ENCODE measurements at regions not wholly inside any gene's neighbourhood (a gene's known extent, or its start where the extent isn't known, plus 50 kb on each side); places are given as distances from the start of the nearest gene placed in this dataset.
"Not testable (repeated sequence)": the region's sequence is repeated elsewhere in the genome, so short reads cannot be mapped to it uniquely, and the experiment has no call there.

DNA sequence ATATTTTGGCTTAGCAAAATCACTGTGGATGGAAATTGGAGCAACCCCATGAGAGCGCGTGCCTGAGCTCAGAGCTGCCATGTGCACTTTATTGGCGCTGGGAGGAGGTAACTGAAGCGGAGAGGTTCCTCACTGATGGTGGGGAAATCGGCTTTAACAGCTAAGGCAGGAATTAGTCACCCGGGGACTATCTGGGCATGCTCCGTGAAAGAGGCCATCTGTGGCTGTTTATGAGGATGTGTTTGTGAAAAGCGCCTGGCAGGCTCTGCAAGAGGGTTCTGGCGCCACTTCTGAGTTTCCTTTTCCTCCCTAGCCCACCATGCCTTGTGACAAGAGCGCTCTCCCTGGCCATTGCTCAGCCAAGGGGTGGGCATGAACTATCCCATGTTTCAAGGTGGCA, 815.6 kb downstream of the UQCRFS1 start:
- DNase-seq = no peak

DNA sequence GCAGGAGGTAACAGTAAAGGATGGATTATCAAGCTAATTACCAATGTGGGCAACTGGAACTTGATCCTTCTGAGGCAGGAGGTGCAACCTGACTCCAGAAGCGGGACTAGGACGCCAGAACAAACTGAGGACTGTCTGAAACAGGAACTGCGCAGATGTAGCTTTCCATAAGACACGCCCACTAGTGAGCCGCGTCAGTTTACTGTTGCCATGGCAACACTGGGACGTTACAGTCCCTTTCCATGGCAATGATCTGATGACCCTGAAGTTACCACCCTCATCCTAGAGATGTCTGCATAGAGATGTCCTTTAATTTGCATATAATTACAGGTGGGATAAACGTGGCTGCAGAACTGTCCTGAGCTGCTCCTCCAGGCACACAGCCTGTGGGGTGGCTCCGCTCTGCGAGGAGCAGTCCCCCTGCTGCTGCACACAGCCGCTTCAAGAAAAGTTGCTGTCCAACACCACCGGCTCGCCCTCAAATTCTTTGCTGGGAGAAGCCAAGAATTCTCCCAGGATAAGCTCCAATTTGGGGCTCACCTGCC, 816.6 kb downstream of the UQCRFS1 start:
- DNase-seq = no peak

DNA sequence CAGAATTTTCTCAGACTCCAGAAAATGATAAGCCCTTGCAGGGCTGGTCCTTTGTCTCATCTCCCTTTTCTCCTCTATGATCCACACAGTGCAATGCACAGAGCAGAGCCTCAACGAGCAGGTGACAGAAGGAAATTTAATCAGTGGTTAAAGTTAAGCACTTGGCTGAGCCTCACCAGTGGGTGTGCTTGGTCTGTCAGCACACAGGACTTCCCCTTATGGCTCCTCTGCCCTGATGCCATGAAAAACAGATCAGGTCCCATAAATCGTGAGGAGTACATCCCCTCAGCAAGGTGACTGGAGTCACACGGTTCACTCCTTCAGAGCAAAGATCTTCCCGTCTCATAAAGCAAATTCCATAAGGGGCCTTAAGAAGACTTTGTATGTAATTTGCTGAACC, 818.2 kb downstream of the UQCRFS1 start:
- no peak for DNase-seq

DNA sequence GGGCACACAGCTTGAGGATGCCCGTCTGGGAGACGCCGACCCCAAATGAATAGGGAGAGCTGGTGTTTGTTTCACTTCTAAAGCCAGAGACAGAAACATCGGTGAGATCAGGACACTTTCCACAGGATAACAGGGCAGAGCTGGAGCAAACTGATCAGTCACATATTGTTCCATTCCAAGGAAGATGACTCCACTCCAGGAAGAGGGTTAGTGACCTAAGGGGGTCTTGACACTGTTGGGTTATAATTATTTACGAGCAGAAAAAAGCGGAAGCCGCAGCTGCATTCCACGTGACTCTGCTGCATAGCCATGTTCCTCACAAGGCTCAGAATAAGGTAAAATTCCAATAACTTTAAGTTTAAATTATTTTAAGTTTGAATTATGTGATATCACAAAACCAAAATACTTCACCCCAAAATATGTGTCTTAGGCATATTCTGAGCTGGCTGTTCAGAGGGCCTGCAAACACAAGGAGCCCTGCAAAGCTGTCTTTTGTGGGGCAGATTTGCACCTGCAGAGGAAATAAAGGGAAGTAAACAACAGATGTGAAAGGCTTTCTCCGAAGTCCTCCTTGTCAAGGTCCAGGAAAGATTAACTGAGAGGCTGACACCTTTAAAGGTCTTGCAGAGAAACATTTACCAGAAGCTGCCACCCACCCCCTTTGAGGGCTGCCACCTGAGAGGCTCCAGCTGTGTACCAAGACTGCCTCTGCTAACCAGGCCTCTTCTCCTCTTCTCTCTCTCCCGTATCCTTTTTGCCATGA, 819.2 kb downstream of the UQCRFS1 start:
- DNase-seq = no peak

DNA sequence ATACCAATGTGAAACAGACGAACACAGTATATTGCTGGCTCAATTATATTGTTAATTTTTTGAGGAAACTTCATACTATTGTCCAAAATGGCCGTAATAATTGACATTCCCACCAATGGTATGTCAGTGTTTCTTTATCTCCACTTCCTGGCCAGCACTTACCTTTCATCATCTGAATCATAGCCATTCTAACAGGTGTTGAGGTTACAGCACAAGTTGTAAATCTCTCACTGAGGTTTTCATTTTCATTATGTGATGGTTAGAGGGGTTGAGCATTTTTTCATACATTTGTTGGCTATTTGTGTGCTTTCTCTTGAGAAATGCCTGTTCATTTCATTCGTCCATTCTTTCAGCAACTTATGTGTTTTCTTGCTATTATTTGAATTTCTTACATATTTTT, 824.0 kb downstream of the UQCRFS1 start:
- no peak for DNase-seq

DNA sequence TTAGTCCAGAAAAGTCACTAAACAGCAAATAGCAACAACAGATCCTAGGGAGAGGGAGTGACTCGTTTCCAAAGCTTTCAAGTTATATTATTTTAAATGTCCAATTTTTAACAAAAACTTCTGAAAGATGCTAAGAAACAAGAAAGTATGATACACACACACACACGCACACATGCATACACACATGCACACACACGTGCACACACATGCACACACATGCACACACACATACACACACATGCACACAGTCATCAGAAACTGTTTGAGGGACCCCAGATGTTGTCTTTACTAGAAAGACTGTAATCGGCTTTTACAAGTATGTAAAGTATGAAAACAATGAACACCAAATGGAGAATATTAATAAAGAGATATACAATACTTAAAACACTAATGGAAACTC, 825.4 kb downstream of the UQCRFS1 start:
- no peak for DNase-seq

DNA sequence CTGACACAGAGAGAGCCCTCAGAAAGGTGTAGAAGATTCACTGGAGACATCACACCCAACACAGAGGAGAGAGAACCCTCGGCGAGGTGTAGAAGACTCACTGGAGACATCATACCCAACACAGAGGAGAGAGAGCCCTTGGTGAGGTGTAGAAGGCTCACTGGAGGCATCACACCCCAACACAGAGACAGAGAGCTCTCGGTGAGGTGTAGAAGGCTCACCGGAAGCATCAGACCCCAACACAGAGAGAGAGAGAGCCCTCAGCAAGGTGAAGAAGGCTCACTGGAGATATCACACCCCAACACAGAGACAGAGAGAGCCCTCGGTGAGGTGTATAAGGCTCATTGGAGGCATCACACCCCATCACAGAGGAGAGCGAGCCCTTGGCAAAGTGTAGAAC, 826.5 kb downstream of the UQCRFS1 start:
- DNase-seq = no peak

DNA sequence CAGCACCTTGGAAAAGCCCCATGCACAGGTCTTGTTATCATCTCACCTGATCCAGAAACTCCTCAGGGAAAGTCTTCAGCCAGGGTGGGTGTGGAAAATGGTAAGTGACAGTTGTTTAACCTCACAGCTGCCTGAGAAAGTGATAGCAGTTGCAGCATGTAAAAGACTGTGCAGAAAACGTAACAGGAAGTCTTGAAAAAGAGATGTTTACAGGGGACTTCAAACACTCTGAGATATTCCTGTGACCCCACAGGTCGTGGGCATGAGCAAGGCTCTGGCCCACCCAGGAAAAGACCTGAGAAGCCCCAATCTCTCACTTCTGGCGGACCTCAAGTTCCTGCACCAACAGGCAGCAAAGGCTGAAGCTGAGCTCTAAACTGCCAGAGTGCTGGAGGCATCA, 826.9 kb downstream of the UQCRFS1 start:
- no peak for DNase-seq

DNA sequence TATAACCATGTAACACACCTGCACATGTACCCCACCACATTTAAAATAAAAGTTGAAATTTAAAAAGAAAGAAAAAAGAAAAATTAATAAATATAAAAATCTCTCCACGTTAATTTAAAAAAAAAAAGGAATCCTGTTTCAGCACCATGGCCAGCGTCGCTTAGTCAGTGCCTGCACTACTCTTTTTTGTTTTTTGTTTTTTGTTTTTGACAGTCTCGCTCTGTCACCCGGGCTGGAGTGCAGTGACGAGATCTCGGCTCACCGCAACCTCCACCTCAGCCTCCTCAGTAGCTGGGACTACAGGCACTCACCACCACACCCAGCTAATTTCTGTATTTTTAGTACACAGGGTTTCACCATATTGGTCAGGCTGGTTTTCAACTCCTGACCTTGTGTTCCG, 835.9 kb downstream of the UQCRFS1 start:
- DNase-seq = no peak

DNA sequence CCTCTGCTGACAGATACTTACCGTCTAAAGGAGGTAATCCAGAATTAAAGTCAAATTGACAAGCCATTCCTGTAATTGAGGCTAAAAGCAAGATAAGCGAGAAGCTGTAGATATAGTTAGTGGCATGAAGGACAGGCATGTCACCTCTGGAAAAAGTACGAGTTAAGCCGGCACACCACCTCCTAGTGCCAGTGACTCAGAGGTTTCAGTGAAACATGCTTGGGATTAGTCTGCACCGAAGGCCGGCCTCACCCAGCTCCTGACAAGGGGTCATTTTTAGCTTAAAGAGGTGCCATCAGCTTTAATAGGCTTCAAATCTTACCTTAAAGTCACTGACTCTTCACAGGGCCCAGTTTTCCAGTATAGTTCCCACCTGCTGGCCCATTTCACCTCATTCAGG, 838.0 kb downstream of the UQCRFS1 start:
- no peak for DNase-seq

DNA sequence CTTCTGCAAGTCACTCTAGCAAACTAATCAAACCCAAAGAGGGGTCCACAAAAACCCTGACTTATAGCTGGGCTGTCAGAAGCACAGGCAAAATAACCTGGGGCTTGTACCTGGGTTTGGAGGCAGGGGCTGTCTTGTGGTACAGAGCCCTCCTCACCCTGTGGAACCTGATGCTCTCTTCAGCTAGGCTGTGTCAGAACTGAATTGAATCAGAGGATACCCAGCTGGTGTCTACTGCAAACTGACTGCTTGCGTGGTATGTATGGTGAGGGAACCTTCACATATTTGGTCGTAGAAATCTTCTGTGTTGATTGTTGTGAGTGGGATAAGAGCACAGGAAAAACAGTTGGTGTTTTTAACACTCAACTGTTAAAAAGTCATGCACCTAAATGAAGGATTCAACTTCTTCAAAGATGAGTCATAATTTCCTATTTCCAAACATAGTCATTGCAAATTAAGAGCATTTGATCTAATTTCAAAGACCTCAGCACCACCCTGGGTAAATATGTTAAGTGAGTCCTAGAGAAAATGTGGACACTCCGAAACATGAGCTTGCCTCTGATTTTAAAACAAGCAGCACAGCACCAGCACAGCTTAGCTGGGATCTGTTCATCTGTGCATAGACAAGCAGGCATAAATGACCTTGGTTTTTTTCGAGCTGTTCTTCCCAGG, 840.2 kb downstream of the UQCRFS1 start:
- no peak for DNase-seq

DNA sequence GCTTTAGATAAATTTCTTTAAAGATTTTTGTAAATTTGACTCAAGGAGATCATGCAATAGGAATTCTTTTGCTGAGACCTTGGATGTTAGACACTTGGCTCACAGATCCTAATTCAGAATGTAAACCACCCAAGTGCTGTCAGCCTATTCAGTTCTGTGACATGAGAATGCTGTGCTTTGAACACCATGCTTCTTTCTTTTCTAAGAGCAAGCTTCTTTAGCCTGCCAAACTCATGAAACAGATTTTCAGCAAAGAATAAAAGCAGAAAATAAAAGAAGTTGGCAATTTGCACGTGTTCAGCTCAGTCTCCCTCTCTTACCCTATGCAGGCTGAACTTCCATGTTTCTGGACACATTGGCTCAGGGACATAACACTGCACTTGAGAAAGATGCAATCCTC, 845.8 kb downstream of the UQCRFS1 start:
- no peak for DNase-seq

DNA sequence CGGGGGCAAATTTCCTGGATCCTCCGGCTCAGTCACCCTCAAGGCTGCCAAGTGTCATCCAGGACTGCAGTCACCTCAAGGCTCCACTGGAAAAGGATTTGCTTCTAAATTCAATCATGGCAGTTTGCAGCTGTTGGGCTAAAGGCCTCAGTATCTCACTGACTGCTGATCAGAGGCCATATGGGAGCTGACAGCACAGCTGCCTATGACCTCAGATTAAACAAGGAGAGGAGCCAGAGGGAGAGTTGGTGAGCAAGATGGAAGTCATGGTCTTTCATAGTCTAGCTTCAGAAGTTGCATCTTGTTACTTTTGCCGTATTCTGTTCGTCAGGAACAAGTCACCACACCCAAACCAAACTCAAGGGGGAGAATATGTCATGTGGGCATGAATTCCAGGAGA, 849.7 kb downstream of the UQCRFS1 start:
- no peak for DNase-seq

DNA sequence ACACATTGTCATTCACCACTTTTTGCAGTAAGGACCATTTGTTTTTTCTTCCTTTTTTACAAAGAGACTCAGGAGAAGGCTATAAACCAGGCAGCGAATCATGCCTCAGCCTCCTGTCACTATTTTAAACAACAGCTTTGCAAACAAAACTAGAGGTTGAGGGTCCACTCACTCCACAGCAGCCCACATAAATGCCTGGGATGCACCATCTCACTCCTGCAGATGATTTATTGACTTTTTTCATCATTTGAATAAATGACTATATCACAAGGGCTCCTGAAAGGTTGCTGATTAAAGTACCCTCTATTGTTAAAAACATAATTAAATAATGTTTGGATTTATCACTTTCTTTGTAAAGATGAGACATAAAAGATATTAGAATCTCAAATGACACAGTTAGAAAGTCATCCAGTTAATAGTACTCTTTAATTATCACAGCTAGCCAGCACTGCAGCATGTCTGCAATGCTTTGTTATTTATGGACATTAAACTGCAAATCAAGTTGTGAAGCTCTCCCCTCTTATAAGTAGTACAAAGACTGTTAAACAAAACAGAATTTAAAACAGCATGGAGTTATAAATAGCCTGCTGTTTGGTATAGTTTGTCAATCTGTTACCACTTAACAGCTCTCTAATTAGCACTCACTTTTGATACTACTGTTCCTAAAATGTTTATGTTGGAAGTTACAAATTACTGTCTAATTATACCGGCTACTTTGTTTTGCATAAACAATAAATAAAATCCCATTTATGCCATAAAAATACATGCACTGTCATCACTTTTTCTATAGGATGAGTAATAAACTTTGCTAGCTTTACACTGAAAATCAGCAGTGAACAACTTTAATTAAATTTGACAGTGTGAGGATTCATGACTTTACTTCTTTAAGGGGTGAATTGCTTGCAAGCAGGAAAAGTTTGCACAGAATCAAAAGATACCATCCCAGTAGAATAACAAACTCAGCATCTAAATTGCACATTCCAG, 853.2 kb downstream of the UQCRFS1 start:
- DNase-seq = no peak

DNA sequence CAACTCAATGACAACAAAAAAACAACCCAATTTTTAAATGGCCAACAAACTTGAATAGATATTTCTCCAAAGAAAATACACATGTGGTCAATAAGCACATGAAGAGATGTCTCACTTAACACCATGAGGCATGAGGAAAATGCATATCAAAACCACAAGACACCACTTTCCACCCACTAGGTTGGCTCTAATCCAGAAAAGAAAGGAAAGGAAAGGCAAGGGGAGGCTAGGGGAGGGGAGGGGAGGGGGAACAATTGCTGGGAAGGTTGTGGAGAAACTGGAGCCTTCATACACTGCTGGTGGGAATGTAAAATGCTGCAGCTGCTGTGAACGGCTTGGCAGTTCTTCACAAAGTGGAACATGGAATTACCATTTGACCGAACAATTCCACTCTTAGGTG, 854.3 kb downstream of the UQCRFS1 start:
- DNase-seq = no peak

DNA sequence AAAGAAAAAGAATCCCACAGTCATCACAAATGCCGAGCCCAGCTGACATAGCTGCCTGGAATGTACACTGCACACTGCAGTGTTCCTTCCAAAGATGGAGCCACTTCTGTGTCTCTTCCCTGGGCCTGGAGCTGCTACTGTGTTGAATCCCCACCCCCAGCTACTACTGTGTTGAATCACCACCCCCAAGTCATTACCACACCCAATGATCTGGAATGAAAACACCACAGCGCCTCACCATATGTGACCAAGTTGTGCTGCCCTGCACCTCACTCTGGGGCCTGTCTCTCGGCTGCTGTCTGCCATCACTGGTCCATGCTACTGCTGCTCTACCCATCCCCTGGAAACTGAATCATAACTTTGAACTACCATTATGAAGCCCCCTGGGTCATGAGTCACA, 861.2 kb downstream of the UQCRFS1 start:
- DNase-seq = no peak

DNA sequence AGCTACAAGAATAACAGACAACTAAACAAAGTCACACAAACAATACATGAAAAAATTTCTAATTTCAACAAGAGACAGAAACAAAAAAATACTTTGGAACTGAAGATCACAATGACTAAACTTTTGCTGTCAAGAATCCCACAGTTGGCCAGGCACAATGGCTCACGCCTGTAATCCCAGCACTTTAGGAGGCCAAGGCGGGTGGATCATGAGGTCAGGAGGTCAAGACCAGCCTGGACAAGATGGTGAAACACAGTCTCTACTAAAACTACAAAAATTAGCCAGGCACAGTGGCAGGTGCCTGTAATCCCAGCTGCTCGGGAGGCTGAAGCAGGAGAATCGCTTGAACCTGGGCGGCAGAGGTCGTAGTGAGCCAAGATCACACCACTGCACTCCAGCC, 861.6 kb downstream of the UQCRFS1 start:
- not testable (repeated sequence) for DNase-seq

DNA sequence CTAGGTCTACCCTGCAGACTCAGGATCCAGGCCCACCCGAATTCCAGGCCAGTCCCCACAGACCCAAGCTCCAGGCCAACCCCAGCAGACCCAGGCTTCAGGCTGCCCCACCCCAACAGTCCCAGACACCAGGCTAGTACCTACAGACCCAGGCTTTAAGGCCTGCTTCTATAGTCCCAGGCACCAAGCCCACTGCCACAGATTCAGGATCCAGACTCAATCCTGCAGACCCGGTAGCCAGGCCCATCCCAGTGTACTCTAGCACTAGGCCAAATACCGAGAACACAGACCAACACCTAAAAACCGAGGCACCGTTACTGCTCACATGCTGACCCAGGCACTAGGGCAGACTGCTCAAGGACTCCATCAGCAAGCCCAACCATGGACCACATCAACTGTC, 862.3 kb downstream of the UQCRFS1 start:
- no peak for DNase-seq

DNA sequence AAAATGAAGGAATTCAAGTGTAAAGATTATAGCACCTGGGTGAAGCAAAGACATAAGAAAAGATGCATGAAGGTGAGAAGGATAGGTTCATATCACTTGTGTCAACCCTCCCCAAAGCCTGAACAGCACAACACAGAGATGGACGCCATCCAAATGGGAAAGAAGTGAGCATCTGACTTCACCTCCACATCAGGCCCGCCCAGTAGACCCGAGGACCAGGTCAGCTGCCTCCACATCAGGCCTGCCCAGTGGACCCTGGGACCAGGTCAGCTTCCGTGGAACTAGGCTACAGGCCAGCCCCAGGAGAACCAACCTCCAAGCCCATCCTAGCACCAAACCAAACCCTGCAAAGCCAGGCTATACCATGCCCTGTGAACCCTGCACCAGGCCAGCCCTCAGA, 862.9 kb downstream of the UQCRFS1 start:
- DNase-seq = no peak

DNA sequence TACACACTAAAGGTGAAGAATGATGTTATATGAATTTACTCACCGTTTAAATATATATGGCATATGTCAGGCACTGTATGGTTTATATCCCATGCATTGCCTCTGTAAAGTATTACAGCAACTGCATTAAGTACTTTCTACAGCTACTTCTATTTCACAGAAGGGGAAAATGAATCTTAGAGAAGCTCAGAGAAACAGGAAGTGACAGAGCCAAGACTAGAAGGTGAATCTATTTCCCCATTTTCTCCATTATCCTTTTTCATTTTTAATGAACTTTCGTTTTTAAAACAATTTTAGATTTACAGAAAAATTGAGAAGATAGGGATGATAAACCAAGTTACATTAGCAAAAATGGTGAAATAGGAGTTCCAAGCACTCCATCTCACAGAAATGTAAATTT, 863.3 kb downstream of the UQCRFS1 start:
- no peak for DNase-seq

DNA sequence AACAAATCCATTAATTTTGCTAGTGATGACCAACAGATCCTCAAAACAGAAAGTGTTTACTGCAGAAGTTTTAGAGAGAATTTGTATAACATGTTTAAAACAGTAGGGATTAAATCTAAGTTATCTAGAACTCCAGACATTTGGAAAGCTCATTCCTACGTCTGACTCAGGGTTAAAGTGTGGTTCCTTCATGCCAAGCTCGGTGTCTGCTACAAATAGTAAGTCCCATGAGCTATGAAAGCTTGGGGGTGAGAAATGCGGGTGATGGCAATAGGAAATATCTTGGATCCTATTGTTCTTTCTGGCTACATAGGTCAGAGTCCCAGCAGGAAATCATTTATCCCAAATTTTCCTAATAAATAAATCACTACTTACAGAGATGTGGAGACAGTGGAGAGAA, 867.1 kb downstream of the UQCRFS1 start:
- DNase-seq = no peak

DNA sequence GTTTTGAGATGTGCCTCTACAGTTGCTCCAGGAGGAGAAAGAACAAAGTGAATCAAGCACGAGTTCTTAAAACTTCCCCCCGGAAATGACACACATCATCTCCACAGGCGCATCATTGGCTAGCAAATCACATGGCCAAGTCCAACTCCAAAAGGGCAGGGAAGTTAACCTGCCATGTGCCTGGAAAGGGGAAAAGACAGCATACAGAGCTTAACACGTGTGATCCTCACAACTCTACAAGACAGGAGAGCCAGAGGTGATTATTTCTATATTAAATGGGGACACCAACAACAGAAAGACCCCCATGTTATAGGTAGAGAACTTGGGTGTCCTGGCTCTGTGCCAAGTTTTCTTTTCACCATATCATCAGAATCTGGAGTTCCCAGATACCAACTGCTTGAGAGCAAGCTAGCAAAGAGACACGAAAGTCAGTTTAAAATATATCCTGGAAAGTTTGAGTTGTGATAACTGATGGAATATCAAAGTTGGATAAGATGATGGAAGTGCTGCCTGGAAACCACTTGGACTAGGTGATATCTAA, 871.1 kb downstream of the UQCRFS1 start:
- DNase-seq = no peak

DNA sequence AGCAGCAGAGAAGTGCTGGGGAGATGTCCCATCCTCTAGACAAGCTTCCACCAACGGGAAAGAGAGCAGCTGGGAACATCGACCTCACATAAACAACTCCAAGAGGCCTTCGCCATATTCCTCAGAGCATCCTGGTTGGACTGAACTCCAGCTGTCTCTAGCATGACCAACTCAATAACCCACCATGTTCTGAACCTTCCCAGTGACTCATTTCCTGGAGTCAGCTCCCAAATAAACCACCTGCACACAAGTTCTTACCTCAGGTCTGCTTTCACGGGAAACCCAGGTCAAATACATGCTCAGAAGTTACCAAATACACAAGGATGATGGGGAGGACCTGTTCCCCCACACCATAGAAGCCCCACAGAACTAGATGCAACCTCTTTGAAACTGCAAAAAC, 878.5 kb downstream of the UQCRFS1 start:
- DNase-seq = no peak
